ENCODE measurements at regions not wholly inside any gene's neighbourhood (a gene's known extent, or its start where the extent isn't known, plus 50 kb on each side); places are given as distances from the start of the nearest gene placed in this dataset.
"Not testable (repeated sequence)": the region's sequence is repeated elsewhere in the genome, so short reads cannot be mapped to it uniquely, and the experiment has no call there.

GRCh38 chr2:192960945-192961344, 766.2 kb upstream of the TMEFF2 start:
- no peak for TF ChIP-seq CTCF (IDR thresholded peaks at IDR 0.05; ENCODE audit: extremely low read depth, insufficient read depth, missing control alignments)
- in situ Hi-C loops (cut with MboI; ENCODE audit: low pct_unique_long_range_greater_than_20kb, low sequenced_read_pairs, unreplicated experiment): no loop called here
- DNase-seq (ENCODE audit: low spot score): no peak

GRCh38 chr2:192958615-192959014, 763.9 kb upstream of the TMEFF2 start:
- DNase-seq (ENCODE audit: low spot score); in situ Hi-C loops (cut with MboI; ENCODE audit: low pct_unique_long_range_greater_than_20kb, low sequenced_read_pairs, unreplicated experiment): not testable (repeated sequence)

GRCh38 chr2:192957425-192957824, 762.7 kb upstream of the TMEFF2 start:
- in situ Hi-C loops (cut with MboI; ENCODE audit: low pct_unique_long_range_greater_than_20kb, low sequenced_read_pairs, unreplicated experiment): no loop called here
- TF ChIP-seq CTCF (IDR thresholded peaks at IDR 0.05; ENCODE audit: extremely low read depth, insufficient read depth, missing control alignments): no peak
- no peak for DNase-seq (ENCODE audit: low spot score)

GRCh38 chr2:192953116-192953515, 758.4 kb upstream of the TMEFF2 start:
- DNase-seq (ENCODE audit: low spot score): no peak
- TF ChIP-seq CTCF (IDR thresholded peaks at IDR 0.05; ENCODE audit: extremely low read depth, insufficient read depth, missing control alignments): no peak

GRCh38 chr2:192952245-192952644, 757.5 kb upstream of the TMEFF2 start:
- TF ChIP-seq CTCF (IDR thresholded peaks at IDR 0.05; ENCODE audit: extremely low read depth, insufficient read depth, missing control alignments): no peak
- in situ Hi-C loops (cut with MboI; ENCODE audit: low pct_unique_long_range_greater_than_20kb, low sequenced_read_pairs, unreplicated experiment): no loop called here
- no peak for DNase-seq (ENCODE audit: low spot score)

More at GRCh38 chr2:192953116-192953515, 758.4 kb upstream of the TMEFF2 start:
- in situ Hi-C loops (cut with MboI; ENCODE audit: low pct_unique_long_range_greater_than_20kb, low sequenced_read_pairs, unreplicated experiment): no loop called here

GRCh38 chr2:192948316-192948715, 753.6 kb upstream of the TMEFF2 start:
- no peak for TF ChIP-seq CTCF (IDR thresholded peaks at IDR 0.05; ENCODE audit: extremely low read depth, insufficient read depth, missing control alignments)
- in situ Hi-C loops (cut with MboI; ENCODE audit: low pct_unique_long_range_greater_than_20kb, low sequenced_read_pairs, unreplicated experiment): no loop called here
- no peak for DNase-seq (ENCODE audit: low spot score)

- in situ Hi-C loops (cut with MboI; ENCODE audit: low pct_unique_long_range_greater_than_20kb, low sequenced_read_pairs, unreplicated experiment): no loop called here
- no peak for TF ChIP-seq CTCF (IDR thresholded peaks at IDR 0.05; ENCODE audit: extremely low read depth, insufficient read depth, missing control alignments)
- DNase-seq (ENCODE audit: low spot score): no peak
Observed at GRCh38 chr2:192947352-192947751, 752.6 kb upstream of the TMEFF2 start.
